Activated CD8-positive, alpha-beta T cell treated with anti-CD3 and anti-CD28 coated beads for 36 hours (primary cell): ENCODE measurements at regions not wholly inside any gene's neighbourhood (a gene's known extent, or its start where the extent isn't known, plus 50 kb on each side); places are given as distances from the start of the nearest gene placed in this dataset.
"Not testable (repeated sequence)": the region's sequence is repeated elsewhere in the genome, so short reads cannot be mapped to it uniquely, and the experiment has no call there.

Experiments used
- ATAC-seq: fragments of 200-7000 bp; cut with Tn5 transposase; one replicate; pipeline ENCODE4 v1.10.0; 2021; ENCODE audit warnings: mild to moderate bottlenecking, moderate library complexity
- CTCF ChIA-PET: fragments of 350-600 bp; sonication (Branson Sonifier 250); formaldehyde crosslinking; loops from one replicate; lab custom pipeline; 2021; ENCODE audit warnings: antibody characterized with exemption; lab: Charles Lee
- POLR2A ChIA-PET: fragments of 350-600 bp; sonication (Branson Sonifier 250); formaldehyde crosslinking; loops from one replicate; lab custom pipeline; 2021; ENCODE audit warnings: antibody characterized with exemption; lab: Charles Lee
- DNase-seq: peaks from one replicate; pipeline ENCODE4 v3.0.0-alpha.2; 2020
- H3K27ac Mint-ChIP-seq: one replicate; pipeline ENCODE4 v1.8.0; 2021; ENCODE audit warnings: mild to moderate bottlenecking, mixed read lengths
- H3K27me3 Mint-ChIP-seq: one replicate; pipeline ENCODE4 v1.8.0; 2021; ENCODE audit warnings: mixed read lengths
- H3K36me3 Mint-ChIP-seq: one replicate; pipeline ENCODE4 v1.8.0; 2021; ENCODE audit warnings: low read depth, mixed read lengths
- H3K4me1 Mint-ChIP-seq: one replicate; pipeline ENCODE4 v1.8.0; 2021; ENCODE audit warnings: low read depth, mixed read lengths
- H3K4me3 Mint-ChIP-seq: one replicate; pipeline ENCODE4 v1.8.0; 2021; ENCODE audit warnings: mild to moderate bottlenecking, moderate library complexity, mixed read lengths
- H3K9me3 Mint-ChIP-seq: one replicate; pipeline ENCODE4 v1.8.0; 2021; ENCODE audit warnings: mixed read lengths
- intact Hi-C: fragments of 100-400 bp; cut with micrococcal nuclease; formaldehyde crosslinking; loops from one replicate; pipeline ENCODE4 v1.10.0; 2022
- TF ChIP-seq, protein P1 (sequence below): fragments of 200-600 bp; IDR thresholded peaks from one replicate; pipeline ENCODE4 v1.8.0; 2022; ENCODE audit warnings: antibody characterized with exemption, mild to moderate bottlenecking

DNA sequence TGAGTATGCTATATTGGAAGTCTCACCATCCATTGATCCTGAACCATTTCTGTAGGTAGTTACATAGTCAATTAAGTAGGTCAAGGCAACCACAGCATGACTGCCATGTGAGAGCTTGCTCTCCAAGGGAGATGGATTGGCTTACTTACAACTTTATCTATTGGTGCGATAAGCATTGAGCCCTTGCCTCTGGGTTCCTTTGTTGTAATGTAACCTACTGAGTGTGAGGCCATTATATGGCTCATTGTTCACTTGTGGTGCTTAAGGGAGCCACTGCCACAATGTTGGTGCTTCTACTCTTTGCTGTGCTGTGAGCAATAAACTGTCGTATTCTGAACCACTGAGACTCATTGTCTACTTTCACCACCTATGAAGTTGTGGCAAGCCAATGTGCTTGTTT is 510.6 kb upstream of the ITGA1 start:
- no peaks in the 10 kb centered on the region for H3K27me3 Mint-ChIP-seq
- intact Hi-C loops, result no loop called here
- no peak overlapping the region for H3K27ac Mint-ChIP-seq
- no peaks in the 10 kb centered on the region for H3K36me3 Mint-ChIP-seq
- H3K4me3 Mint-ChIP-seq, result no peak overlapping the region
- TF ChIP-seq, protein P1, sequence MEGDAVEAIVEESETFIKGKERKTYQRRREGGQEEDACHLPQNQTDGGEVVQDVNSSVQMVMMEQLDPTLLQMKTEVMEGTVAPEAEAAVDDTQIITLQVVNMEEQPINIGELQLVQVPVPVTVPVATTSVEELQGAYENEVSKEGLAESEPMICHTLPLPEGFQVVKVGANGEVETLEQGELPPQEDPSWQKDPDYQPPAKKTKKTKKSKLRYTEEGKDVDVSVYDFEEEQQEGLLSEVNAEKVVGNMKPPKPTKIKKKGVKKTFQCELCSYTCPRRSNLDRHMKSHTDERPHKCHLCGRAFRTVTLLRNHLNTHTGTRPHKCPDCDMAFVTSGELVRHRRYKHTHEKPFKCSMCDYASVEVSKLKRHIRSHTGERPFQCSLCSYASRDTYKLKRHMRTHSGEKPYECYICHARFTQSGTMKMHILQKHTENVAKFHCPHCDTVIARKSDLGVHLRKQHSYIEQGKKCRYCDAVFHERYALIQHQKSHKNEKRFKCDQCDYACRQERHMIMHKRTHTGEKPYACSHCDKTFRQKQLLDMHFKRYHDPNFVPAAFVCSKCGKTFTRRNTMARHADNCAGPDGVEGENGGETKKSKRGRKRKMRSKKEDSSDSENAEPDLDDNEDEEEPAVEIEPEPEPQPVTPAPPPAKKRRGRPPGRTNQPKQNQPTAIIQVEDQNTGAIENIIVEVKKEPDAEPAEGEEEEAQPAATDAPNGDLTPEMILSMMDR, result no peak
- ATAC-seq (no peak), DNase-seq (no peak)
- ChIA-PET POLR2A (no interaction called here), CTCF (no interaction called here)
- no peaks in the 10 kb centered on the region for H3K4me1 Mint-ChIP-seq
- H3K9me3 Mint-ChIP-seq, result peaks cover 2% of the 10 kb centered on the region

DNA sequence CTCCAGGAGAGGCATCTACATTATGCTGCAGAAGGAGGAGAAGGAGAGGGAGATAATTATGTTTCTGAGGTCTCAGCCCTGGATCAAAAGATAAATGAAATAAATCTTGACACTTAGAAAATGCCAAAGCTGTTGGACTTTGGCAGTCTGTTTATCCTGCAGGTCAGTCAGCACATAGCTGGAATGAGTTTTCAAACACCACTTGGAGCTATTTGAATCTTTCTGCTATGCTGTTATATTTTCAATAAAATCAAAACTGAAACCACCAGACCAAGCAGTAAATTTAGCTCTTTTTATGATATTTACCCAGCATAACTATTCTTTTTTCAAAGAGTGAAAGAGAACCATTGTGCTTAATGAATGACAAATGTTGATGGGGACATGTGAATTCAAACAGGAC is 505.1 kb upstream of the ITGA1 start:
- no peak for ATAC-seq
- intact Hi-C loops, result no loop called here
- peaks cover 2% of the 10 kb centered on the region for H3K9me3 Mint-ChIP-seq

DNA sequence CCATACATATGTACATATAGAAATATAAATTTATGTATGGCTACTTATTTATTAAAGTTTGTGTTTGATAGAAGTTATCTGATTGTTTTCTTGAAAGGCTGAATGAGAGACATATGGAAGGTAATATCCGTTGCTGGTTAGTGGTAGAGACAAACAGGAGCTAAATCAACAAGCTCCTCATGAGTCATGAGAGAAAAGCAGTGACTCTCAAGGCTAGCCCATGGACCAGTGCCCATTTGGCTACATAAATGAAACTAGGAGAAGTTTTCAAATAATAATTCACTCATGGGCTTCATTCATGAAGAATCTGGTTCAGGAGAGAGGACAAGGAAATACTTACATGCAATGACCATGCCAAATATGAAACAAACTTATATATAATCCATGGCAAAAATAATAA is 504.5 kb upstream of the ITGA1 start:
- Mint-ChIP-seq H3K4me1 (no peaks in the 10 kb centered on the region), H3K4me3 (no peak overlapping the region), H3K9me3 (peaks cover 2% of the 10 kb centered on the region), H3K27ac (no peak overlapping the region), H3K36me3 (no peaks in the 10 kb centered on the region), H3K27me3 (no peaks in the 10 kb centered on the region)
- ATAC-seq (no peak), DNase-seq (no peak)
- ChIA-PET POLR2A (no interaction called here), CTCF (no interaction called here)
- intact Hi-C loops, result no loop called here
- TF ChIP-seq, protein P1, result no peak

More for the DNA sequence above, 505.1 kb upstream of the ITGA1 start:
- DNase-seq, result no peak
- Mint-ChIP-seq H3K27ac (no peak overlapping the region), H3K27me3 (no peaks in the 10 kb centered on the region), H3K4me1 (no peaks in the 10 kb centered on the region), H3K4me3 (no peak overlapping the region), H3K36me3 (no peaks in the 10 kb centered on the region)
- CTCF ChIA-PET, result no interaction called here
- TF ChIP-seq, protein P1, result no peak
- POLR2A ChIA-PET, result no interaction called here

DNA sequence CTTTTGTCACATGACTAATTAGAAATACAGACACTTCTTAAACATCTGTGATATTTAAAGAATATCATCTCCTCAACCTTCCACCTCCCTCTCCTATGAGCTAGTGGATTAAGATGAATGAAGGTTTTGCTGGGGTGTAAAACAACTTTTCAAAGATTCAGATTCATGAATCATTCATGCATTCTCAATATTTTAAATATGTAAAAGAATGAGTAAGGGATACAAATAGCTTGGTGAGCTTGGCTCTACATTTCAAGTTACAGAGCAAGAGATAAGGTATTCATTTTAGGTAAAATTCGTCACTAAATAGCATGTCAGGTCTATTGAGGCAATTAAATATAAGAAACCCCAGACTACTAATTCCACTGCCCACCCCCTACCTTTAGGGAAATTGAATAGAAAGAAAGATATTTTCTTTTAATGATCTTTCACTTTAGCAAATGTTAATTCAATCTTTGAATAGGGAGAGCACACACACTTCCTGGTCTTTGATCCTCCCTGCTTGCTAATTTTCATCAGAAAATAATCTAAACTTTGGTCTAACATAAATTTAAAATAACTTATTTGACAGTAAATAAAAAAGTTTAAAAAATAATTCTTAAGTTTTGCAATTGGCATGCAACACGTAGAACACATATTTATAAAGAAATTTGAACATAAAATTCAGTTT is 486.9 kb upstream of the ITGA1 start:
- H3K4me1 Mint-ChIP-seq, result no peaks in the 10 kb centered on the region
- H3K27me3 Mint-ChIP-seq, result no peaks in the 10 kb centered on the region
- H3K9me3 Mint-ChIP-seq, result peaks cover 16% of the 10 kb centered on the region
- ATAC-seq (no peak), DNase-seq (no peak)
- ChIA-PET POLR2A (no interaction called here), CTCF (no interaction called here)
- intact Hi-C loops, result no loop called here
- H3K36me3 Mint-ChIP-seq, result no peaks in the 10 kb centered on the region
- TF ChIP-seq, protein P1, result no peak
- no peak overlapping the region for H3K4me3 Mint-ChIP-seq
- no peak overlapping the region for H3K27ac Mint-ChIP-seq

DNA sequence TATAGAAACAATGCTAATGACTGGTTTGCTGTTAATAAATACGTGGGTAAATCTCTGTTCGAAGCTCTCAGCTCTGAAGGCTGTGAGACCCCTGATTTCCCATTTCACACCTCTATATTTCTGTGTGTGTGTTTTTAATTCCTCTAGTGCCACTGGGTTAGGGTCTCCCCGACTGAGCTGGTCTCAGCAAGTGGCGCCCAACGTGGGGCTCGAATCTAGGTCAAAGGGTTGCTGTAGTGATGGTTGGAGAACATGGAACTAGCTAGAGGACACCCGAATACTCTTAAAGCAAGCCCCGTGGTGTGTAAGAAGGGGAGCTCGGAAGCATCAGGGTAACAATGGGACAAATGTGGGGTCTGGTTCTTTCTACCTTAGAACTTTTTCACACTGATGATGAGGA is 482.9 kb upstream of the ITGA1 start:
- H3K4me3 Mint-ChIP-seq, intact Hi-C loops, H3K27ac Mint-ChIP-seq, CTCF ChIA-PET, H3K36me3 Mint-ChIP-seq, H3K4me1 Mint-ChIP-seq, DNase-seq, ATAC-seq, H3K27me3 Mint-ChIP-seq, POLR2A ChIA-PET: not testable (repeated sequence)
- peaks cover 22% of the 10 kb centered on the region for H3K9me3 Mint-ChIP-seq
